Astrocyte of the cerebellum (primary cell): ENCODE measurements at regions not wholly inside any gene's neighbourhood (a gene's known extent, or its start where the extent isn't known, plus 50 kb on each side); places are given as distances from the start of the nearest gene placed in this dataset.

ENCODE experiments used
- DNase-seq: peaks from one replicate; pipeline ENCODE4 v3.0.0-alpha.2; 2011; ENCODE audit warnings: low read depth
- H3K4me3 ChIP-seq: 2 replicates; pipeline ENCODE4 v1.5.1; 2011; ENCODE audit warnings: mild to moderate bottlenecking, low read depth, low read length, moderate library complexity
- CTCF ChIP-seq: IDR thresholded peaks from 2 replicates; pipeline ENCODE4 v1.5.1; 2012; ENCODE audit warnings: low read length, low read depth, moderate library complexity, mild to moderate bottlenecking; ENCODE audit errors: missing control alignments
- in situ Hi-C: cut with HindIII; loops from 2 replicates; pipeline ENCODE4 v1.10.0; 2017; ENCODE audit warnings: low sequenced_read_pairs

- TF ChIP-seq CTCF = no peak
- no peak for DNase-seq
- no peak overlapping the region for H3K4me3 ChIP-seq
- in situ Hi-C loops = no loop called here
Observed at GRCh38 chr14:38079268-38079667, 128.4 kb upstream of the SSTR1 start.

GRCh38 chr14:38079886-38080285 is 127.8 kb upstream of the SSTR1 start:
- TF ChIP-seq CTCF = no peak
- no peak overlapping the region for H3K4me3 ChIP-seq
- DNase-seq = no peak
- in situ Hi-C loops = no loop called here

- DNase-seq = no peak
- no peak for TF ChIP-seq CTCF
- in situ Hi-C loops = no loop called here
- no peak overlapping the region for H3K4me3 ChIP-seq
Observed at GRCh38 chr14:38080696-38081095, 127.0 kb upstream of the SSTR1 start.

- H3K4me3 ChIP-seq = no peak overlapping the region
- no peak for TF ChIP-seq CTCF
- DNase-seq = no peak
- in situ Hi-C loops = no loop called here
Observed at GRCh38 chr14:38083039-38083438, 124.7 kb upstream of the SSTR1 start.

- no peak overlapping the region for H3K4me3 ChIP-seq
- TF ChIP-seq CTCF = no peak
- in situ Hi-C loops = no loop called here
- no peak for DNase-seq
Observed at GRCh38 chr14:38089123-38089522, 118.6 kb upstream of the SSTR1 start.

GRCh38 chr14:38090506-38090905 is 117.2 kb upstream of the SSTR1 start:
- no peak overlapping the region for H3K4me3 ChIP-seq
- no peak for DNase-seq
- in situ Hi-C loops = no loop called here
- no peak for TF ChIP-seq CTCF

- H3K4me3 ChIP-seq = no peak overlapping the region
- peak; percentile 34 for DNase-seq
- no peak for TF ChIP-seq CTCF
- in situ Hi-C loops = no loop called here
Observed at GRCh38 chr14:38098074-38098836, 109.4 kb upstream of the SSTR1 start.
